SK-N-SH treated with all-trans-retinoic acid at 6 μM for 48 hours (cell line): ENCODE measurements at regions not wholly inside any gene's neighbourhood (a gene's known extent, or its start where the extent isn't known, plus 50 kb on each side); places are given as distances from the start of the nearest gene placed in this dataset.

Experiments used
- BACH2 ChIP-seq: fragments of 250-450 bp; sonication (Bioruptor Pico); IDR thresholded peaks from 2 replicates; pipeline ENCODE4 v1.9.0; 2021; ENCODE audit warnings: mild to moderate bottlenecking, borderline replicate concordance
- CREB5 ChIP-seq: fragments of 250-450 bp; sonication (Bioruptor Pico); IDR thresholded peaks from 2 replicates; pipeline ENCODE4 v1.5.1; 2020; ENCODE audit warnings: low read depth, mild to moderate bottlenecking, moderate library complexity
- ISL1 ChIP-seq: fragments of 250-450 bp; sonication (Bioruptor Pico); IDR thresholded peaks from 2 replicates; pipeline ENCODE4 v2.1.2; 2022; ENCODE audit warnings: mild to moderate bottlenecking, moderate library complexity
- OSR1 ChIP-seq: fragments of 250-450 bp; sonication (Bioruptor Pico); IDR thresholded peaks from 2 replicates; pipeline ENCODE4 v1.8.0; 2022; ENCODE audit warnings: moderate library complexity, mild to moderate bottlenecking, inconsistent platforms
- PATZ1 ChIP-seq: fragments of 250-450 bp; sonication (Bioruptor Pico); IDR thresholded peaks from 2 replicates; pipeline ENCODE4 v1.8.0; 2020; ENCODE audit warnings: mild to moderate bottlenecking, moderate library complexity, borderline replicate concordance
- RARB ChIP-seq: fragments of 250-450 bp; sonication (Bioruptor Pico); IDR thresholded peaks from 2 replicates; pipeline ENCODE4 v1.8.0; 2021; ENCODE audit warnings: mild to moderate bottlenecking, moderate library complexity
- TOX ChIP-seq: fragments of 250-450 bp; sonication (Bioruptor Pico); IDR thresholded peaks from 2 replicates; pipeline ENCODE4 v1.8.0; 2021; ENCODE audit warnings: mild to moderate bottlenecking, moderate library complexity, borderline replicate concordance
- ZFP3 ChIP-seq: fragments of 250-450 bp; sonication (Bioruptor Pico); IDR thresholded peaks from 2 replicates; pipeline ENCODE4 v1.5.0; 2020; ENCODE audit warnings: mild to moderate bottlenecking, moderate library complexity
- ZFP30 ChIP-seq: fragments of 450-650 bp; formaldehyde crosslinking; IDR thresholded peaks from 2 replicates; pipeline ENCODE4 v1.5.0; 2022; ENCODE audit warnings: mild to moderate bottlenecking, moderate library complexity
- ZNF565 ChIP-seq: fragments of 450-650 bp; formaldehyde crosslinking; conservative IDR thresholded peaks from 2 replicates; pipeline ENCODE4 v1.5.0; 2020; ENCODE audit warnings: low read depth, mild to moderate bottlenecking, moderate library complexity
- ZNF8 ChIP-seq: fragments of 450-650 bp; formaldehyde crosslinking; IDR thresholded peaks from 2 replicates; pipeline ENCODE4 v1.5.0; 2020; ENCODE audit warnings: mild to moderate bottlenecking, moderate library complexity
- TF ChIP-seq, protein P1 (sequence below): fragments of 250-450 bp; sonication (Bioruptor Pico); IDR thresholded peaks from 2 replicates; pipeline ENCODE4 v1.5.1; 2021; ENCODE audit warnings: mild to moderate bottlenecking, moderate library complexity

DNA sequence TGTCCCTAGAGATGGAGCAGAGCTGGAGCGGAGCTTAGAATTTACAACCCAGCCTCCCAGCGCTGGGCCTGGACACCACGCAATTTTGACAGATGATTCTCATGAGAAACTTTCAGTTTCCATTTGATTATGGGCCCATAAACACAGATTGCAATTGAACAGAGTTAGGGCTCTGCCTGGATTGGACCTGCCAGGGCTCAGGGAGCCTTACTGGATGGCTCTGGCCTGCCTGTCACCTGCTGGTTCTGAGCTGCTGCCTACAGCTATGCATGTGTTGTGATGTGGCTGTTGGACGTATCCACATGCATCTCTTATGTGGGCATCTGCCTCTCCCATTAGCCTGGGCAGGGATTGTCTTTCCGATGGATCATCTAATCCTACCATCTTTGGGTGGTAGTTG lies 73.4 kb upstream of the SDK2 start:
- no peak for TF ChIP-seq PATZ1
- TF ChIP-seq CREB5 (CRISPR knock-in tag), result no peak
- no peak for TF ChIP-seq BACH2 (CRISPR knock-in tag)
- no peak for TF ChIP-seq ISL1 (CRISPR knock-in tag)
- TF ChIP-seq ZFP3 (CRISPR knock-in tag), result no peak
- no peak for TF ChIP-seq ZNF8 (CRISPR knock-in tag)
- TF ChIP-seq, protein P1, sequence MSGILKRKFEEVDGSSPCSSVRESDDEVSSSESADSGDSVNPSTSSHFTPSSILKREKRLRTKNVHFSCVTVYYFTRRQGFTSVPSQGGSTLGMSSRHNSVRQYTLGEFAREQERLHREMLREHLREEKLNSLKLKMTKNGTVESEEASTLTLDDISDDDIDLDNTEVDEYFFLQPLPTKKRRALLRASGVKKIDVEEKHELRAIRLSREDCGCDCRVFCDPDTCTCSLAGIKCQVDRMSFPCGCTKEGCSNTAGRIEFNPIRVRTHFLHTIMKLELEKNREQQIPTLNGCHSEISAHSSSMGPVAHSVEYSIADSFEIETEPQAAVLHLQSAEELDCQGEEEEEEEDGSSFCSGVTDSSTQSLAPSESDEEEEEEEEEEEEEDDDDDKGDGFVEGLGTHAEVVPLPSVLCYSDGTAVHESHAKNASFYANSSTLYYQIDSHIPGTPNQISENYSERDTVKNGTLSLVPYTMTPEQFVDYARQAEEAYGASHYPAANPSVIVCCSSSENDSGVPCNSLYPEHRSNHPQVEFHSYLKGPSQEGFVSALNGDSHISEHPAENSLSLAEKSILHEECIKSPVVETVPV, result no peak
- no peak for TF ChIP-seq TOX (CRISPR knock-in tag)
- TF ChIP-seq ZFP30, result no peak
- no peak for TF ChIP-seq OSR1 (CRISPR knock-in tag)
- no peak for TF ChIP-seq RARB (CRISPR knock-in tag)
- TF ChIP-seq ZNF565, result no peak
